ENCODE measurements at regions not wholly inside any gene's neighbourhood (a gene's known extent, or its start where the extent isn't known, plus 50 kb on each side); places are given as distances from the start of the nearest gene placed in this dataset.
"Not testable (repeated sequence)": the region's sequence is repeated elsewhere in the genome, so short reads cannot be mapped to it uniquely, and the experiment has no call there.

GRCh38 chr9:75365196-75365595 is 276.9 kb downstream of the OSTF1 start:
- Histone ChIP-seq H3K36me3 (replicated peaks; ENCODE audit: control insufficient read depth, insufficient read depth, low read length) (no peaks in the 10 kb centered on the region), H3K27me3 (ENCODE audit: control insufficient read depth, insufficient read depth, low read length) (no peaks in the 10 kb centered on the region), H3K4me3 (ENCODE audit: insufficient read depth, low read depth, low read length) (no peak overlapping the region)
- DNase-seq: no peak

GRCh38 chr9:75369989-75370388 is 281.7 kb downstream of the OSTF1 start:
- no peak overlapping the region for H3K4me3 ChIP-seq (ENCODE audit: insufficient read depth, low read depth, low read length)
- no peaks in the 10 kb centered on the region for H3K36me3 ChIP-seq (replicated peaks; ENCODE audit: control insufficient read depth, insufficient read depth, low read length)
- no peak for DNase-seq

GRCh38 chr9:75372499-75373268 is 284.4 kb downstream of the OSTF1 start:
- H3K4me3 ChIP-seq (ENCODE audit: insufficient read depth, low read depth, low read length): no peak overlapping the region
- no peaks in the 10 kb centered on the region for H3K27me3 ChIP-seq (ENCODE audit: control insufficient read depth, insufficient read depth, low read length)
- no peak for DNase-seq
- no peaks in the 10 kb centered on the region for H3K36me3 ChIP-seq (replicated peaks; ENCODE audit: control insufficient read depth, insufficient read depth, low read length)

More at GRCh38 chr9:75369989-75370388, 281.7 kb downstream of the OSTF1 start:
- no peaks in the 10 kb centered on the region for H3K27me3 ChIP-seq (ENCODE audit: control insufficient read depth, insufficient read depth, low read length)

- no peak for DNase-seq
Observed at GRCh38 chr9:75376680-75377254, 288.5 kb downstream of the OSTF1 start.

GRCh38 chr9:75378036-75378435 is 289.7 kb downstream of the OSTF1 start:
- no peaks in the 10 kb centered on the region for H3K27me3 ChIP-seq (ENCODE audit: control insufficient read depth, insufficient read depth, low read length)
- no peak for DNase-seq
- H3K36me3 ChIP-seq (replicated peaks; ENCODE audit: control insufficient read depth, insufficient read depth, low read length): 0 out of 2 replicates have a peak, but pooled peaks cover 1% of the 10 kb centered on the region
- H3K4me3 ChIP-seq (ENCODE audit: insufficient read depth, low read depth, low read length): no peak overlapping the region

More at GRCh38 chr9:75376680-75377254, 288.5 kb downstream of the OSTF1 start:
- H3K36me3 ChIP-seq (replicated peaks; ENCODE audit: control insufficient read depth, insufficient read depth, low read length): no peaks in the 10 kb centered on the region
- H3K4me3 ChIP-seq (ENCODE audit: insufficient read depth, low read depth, low read length): no peak overlapping the region
- no peaks in the 10 kb centered on the region for H3K27me3 ChIP-seq (ENCODE audit: control insufficient read depth, insufficient read depth, low read length)

GRCh38 chr9:75378926-75379325 is 290.6 kb downstream of the OSTF1 start:
- no peak overlapping the region for H3K4me3 ChIP-seq (ENCODE audit: insufficient read depth, low read depth, low read length)
- DNase-seq: no peak
- no peaks in the 10 kb centered on the region for H3K27me3 ChIP-seq (ENCODE audit: control insufficient read depth, insufficient read depth, low read length)
- 0 out of 2 replicates have a peak, but pooled peaks cover 1% of the 10 kb centered on the region for H3K36me3 ChIP-seq (replicated peaks; ENCODE audit: control insufficient read depth, insufficient read depth, low read length)

- 0 out of 2 replicates have a peak, but pooled peaks cover 1% of the 10 kb centered on the region for H3K36me3 ChIP-seq (replicated peaks; ENCODE audit: control insufficient read depth, insufficient read depth, low read length)
- no peak overlapping the region for H3K4me3 ChIP-seq (ENCODE audit: insufficient read depth, low read depth, low read length)
- no peaks in the 10 kb centered on the region for H3K27me3 ChIP-seq (ENCODE audit: control insufficient read depth, insufficient read depth, low read length)
- no peak for DNase-seq
Observed at GRCh38 chr9:75382126-75382525, 293.8 kb downstream of the OSTF1 start.

GRCh38 chr9:75383420-75384034 is 295.2 kb downstream of the OSTF1 start:
- H3K4me3 ChIP-seq (ENCODE audit: insufficient read depth, low read depth, low read length); H3K36me3 ChIP-seq (replicated peaks; ENCODE audit: control insufficient read depth, insufficient read depth, low read length); H3K27me3 ChIP-seq (ENCODE audit: control insufficient read depth, insufficient read depth, low read length); DNase-seq: not testable (repeated sequence)

- DNase-seq: no peak
- Histone ChIP-seq H3K36me3 (replicated peaks; ENCODE audit: control insufficient read depth, insufficient read depth, low read length) (0 out of 2 replicates have a peak, but pooled peaks cover 1% of the 10 kb centered on the region), H3K27me3 (ENCODE audit: control insufficient read depth, insufficient read depth, low read length) (no peaks in the 10 kb centered on the region), H3K4me3 (ENCODE audit: insufficient read depth, low read depth, low read length) (no peak overlapping the region)
Observed at GRCh38 chr9:75385236-75385635, 296.9 kb downstream of the OSTF1 start.

- Histone ChIP-seq H3K36me3 (replicated peaks; ENCODE audit: control insufficient read depth, insufficient read depth, low read length) (no peaks in the 10 kb centered on the region), H3K27me3 (ENCODE audit: control insufficient read depth, insufficient read depth, low read length) (no peaks in the 10 kb centered on the region), H3K4me3 (ENCODE audit: insufficient read depth, low read depth, low read length) (no peak overlapping the region)
- no peak for DNase-seq
Observed at GRCh38 chr9:75389101-75389500, 300.8 kb downstream of the OSTF1 start.

GRCh38 chr9:75390951-75391350 is 302.6 kb downstream of the OSTF1 start:
- H3K36me3 ChIP-seq (replicated peaks; ENCODE audit: control insufficient read depth, insufficient read depth, low read length): no peaks in the 10 kb centered on the region
- H3K4me3 ChIP-seq (ENCODE audit: insufficient read depth, low read depth, low read length): no peak overlapping the region
- no peaks in the 10 kb centered on the region for H3K27me3 ChIP-seq (ENCODE audit: control insufficient read depth, insufficient read depth, low read length)
- no peak for DNase-seq

GRCh38 chr9:75391497-75391896 is 303.2 kb downstream of the OSTF1 start:
- H3K27me3 ChIP-seq (ENCODE audit: control insufficient read depth, insufficient read depth, low read length): no peaks in the 10 kb centered on the region
- no peak for DNase-seq
- H3K4me3 ChIP-seq (ENCODE audit: insufficient read depth, low read depth, low read length): no peak overlapping the region
- H3K36me3 ChIP-seq (replicated peaks; ENCODE audit: control insufficient read depth, insufficient read depth, low read length): no peaks in the 10 kb centered on the region

- DNase-seq: no peak
- H3K4me3 ChIP-seq (ENCODE audit: insufficient read depth, low read depth, low read length): no peak overlapping the region
- H3K27me3 ChIP-seq (ENCODE audit: control insufficient read depth, insufficient read depth, low read length): no peaks in the 10 kb centered on the region
- H3K36me3 ChIP-seq (replicated peaks; ENCODE audit: control insufficient read depth, insufficient read depth, low read length): no peaks in the 10 kb centered on the region
Observed at GRCh38 chr9:75395336-75395735, 307.0 kb downstream of the OSTF1 start.

- Histone ChIP-seq H3K4me3 (ENCODE audit: insufficient read depth, low read depth, low read length) (no peak overlapping the region), H3K27me3 (ENCODE audit: control insufficient read depth, insufficient read depth, low read length) (no peaks in the 10 kb centered on the region), H3K36me3 (replicated peaks; ENCODE audit: control insufficient read depth, insufficient read depth, low read length) (no peaks in the 10 kb centered on the region)
- DNase-seq: no peak
Observed at GRCh38 chr9:75397836-75398235, 309.5 kb downstream of the OSTF1 start.

- no peaks in the 10 kb centered on the region for H3K36me3 ChIP-seq (replicated peaks; ENCODE audit: control insufficient read depth, insufficient read depth, low read length)
- no peak overlapping the region for H3K4me3 ChIP-seq (ENCODE audit: insufficient read depth, low read depth, low read length)
- no peak for DNase-seq
- no peaks in the 10 kb centered on the region for H3K27me3 ChIP-seq (ENCODE audit: control insufficient read depth, insufficient read depth, low read length)
Observed at GRCh38 chr9:75408391-75408790, 320.1 kb downstream of the OSTF1 start.

Measured in H7 (cell line).